ENCODE measurements at regions not wholly inside any gene's neighbourhood (a gene's known extent, or its start where the extent isn't known, plus 50 kb on each side); places are given as distances from the start of the nearest gene placed in this dataset.

GRCh38 chr15:79527821-79528220 lies 95.7 kb downstream of the MINAR1 start:
- no peaks in the 10 kb centered on the region for H3K9me3 Mint-ChIP-seq
- Histone ChIP-seq H4K20me1 (ENCODE audit: control insufficient read depth, insufficient read depth, insufficient read length) (no peaks in the 10 kb centered on the region), H3K9me3 (ENCODE audit: control insufficient read depth, low read depth, low read length) (no peaks in the 10 kb centered on the region), H3K4ac (ENCODE audit: low read depth, low read length) (no peak overlapping the region), H3K27ac (ENCODE audit: insufficient read length, low read depth, low read length) (no peak overlapping the region), H4K91ac (ENCODE audit: insufficient read length, low read depth, low read length) (no peak overlapping the region), H2AK5ac (ENCODE audit: insufficient read length, low read length) (no peak overlapping the region), H3K14ac (ENCODE audit: insufficient read depth, low read length) (no peak overlapping the region), H2BK5ac (ENCODE audit: insufficient read length, low read length) (no peak overlapping the region), H3K79me1 (ENCODE audit: insufficient read depth, low read depth, low read length, poor library complexity, severe bottlenecking) (no peaks in the 10 kb centered on the region), H2BK15ac (ENCODE audit: low read depth, low read length) (no peak overlapping the region), H3T11ph (ENCODE audit: low read length) (no peak overlapping the region), H3K23ac (ENCODE audit: insufficient read length, low read depth, low read length) (no peak overlapping the region), H3K4me2 (ENCODE audit: insufficient read depth, insufficient read length, low read length) (no peak overlapping the region), H2BK20ac (ENCODE audit: low read depth, low read length, poor library complexity, severe bottlenecking) (no peak overlapping the region), H3K9ac (ENCODE audit: extremely low read depth, insufficient read length, low read length) (no peak overlapping the region), H2AFZ (ENCODE audit: low read length) (no peak overlapping the region), H3K23me2 (ENCODE audit: insufficient read length, low read depth, low read length, poor library complexity, severe bottlenecking) (no peaks in the 10 kb centered on the region), H4K5ac (ENCODE audit: insufficient read length, low read depth, low read length) (no peak overlapping the region), H3K56ac (ENCODE audit: insufficient read length, low read depth, low read length) (no peak overlapping the region), H2BK120ac (ENCODE audit: low read depth, low read length, poor library complexity, severe bottlenecking) (no peak overlapping the region), H3K79me2 (ENCODE audit: insufficient read depth, low read length) (no peaks in the 10 kb centered on the region), H3K18ac (ENCODE audit: insufficient read length, low read depth, low read length) (no peak overlapping the region), H3K4me1 (ENCODE audit: insufficient read depth, low read length) (no peaks in the 10 kb centered on the region), H3K27me3 (ENCODE audit: insufficient read depth, low read length) (no peaks in the 10 kb centered on the region), H2BK12ac (ENCODE audit: insufficient read length, low read depth, low read length) (no peak overlapping the region), H4K8ac (replicated peaks; ENCODE audit: insufficient read length, low read depth, low read length) (no peak overlapping the region)
- H3K36me3 Mint-ChIP-seq (ENCODE audit: insufficient read depth in 1 of 3, low read depth in 3 of 3) = no peaks in the 10 kb centered on the region
- no peak overlapping the region for H3K4me3 Mint-ChIP-seq
- TF ChIP-seq CTCF (conservative IDR thresholded peaks at IDR 0.05) = no peak
- WGBS (ENCODE audit: extremely low coverage, insufficient read length, low lambda C conversion rate) = no CpG with 5 or more reads among the region's 1 CpG
- H3K4me1 Mint-ChIP-seq = no peaks in the 10 kb centered on the region
- peaks cover 2% of the 10 kb centered on the region for H3K27me3 Mint-ChIP-seq (ENCODE audit: low read depth)
- H3K27ac Mint-ChIP-seq = no peak overlapping the region
- DNase-seq = no peak
